ENCODE measurements at regions not wholly inside any gene's neighbourhood (a gene's known extent, or its start where the extent isn't known, plus 50 kb on each side); places are given as distances from the start of the nearest gene placed in this dataset.

- no peak for TF ChIP-seq RFX5 (IDR thresholded peaks at IDR 0.05)
Observed at GRCh38 chr5:33148076-33148513, 292.7 kb upstream of the TARS1 start (continued).

GRCh38 chr5:33153372-33153771 lies 287.4 kb upstream of the TARS1 start:
- POLR2A ChIA-PET, result no interaction called here
- no peak overlapping the region for H3K4me3 ChIP-seq
- peaks cover 9% of the 10 kb centered on the region for H3K4me1 ChIP-seq
- no peak for DNase-seq (ENCODE audit: low read depth in 1 of 2, low spot score in 1 of 2)
- H3K4me2 ChIP-seq, result no peak overlapping the region
- no peak overlapping the region for H3K27ac ChIP-seq
- 0 out of 3 replicates have a peak, but pooled peaks cover 2% of the 10 kb centered on the region for H3K9me3 ChIP-seq
- no peak for TF ChIP-seq HOXB5 (CRISPR knock-in tag; IDR thresholded peaks at IDR 0.05)
- TF ChIP-seq RNF2 (IDR thresholded peaks at IDR 0.05; ENCODE audit: borderline replicate concordance, low read depth), result no peak
- TF ChIP-seq, protein P1, sequence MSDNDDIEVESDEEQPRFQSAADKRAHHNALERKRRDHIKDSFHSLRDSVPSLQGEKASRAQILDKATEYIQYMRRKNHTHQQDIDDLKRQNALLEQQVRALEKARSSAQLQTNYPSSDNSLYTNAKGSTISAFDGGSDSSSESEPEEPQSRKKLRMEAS (IDR thresholded peaks at IDR 0.05), result no peak
- TF ChIP-seq FOSL2 (IDR thresholded peaks at IDR 0.05), result no peak
- TF ChIP-seq FOSL2 (CRISPR knock-in tag; IDR thresholded peaks at IDR 0.05), result no peak
- TF ChIP-seq ESRRA (IDR thresholded peaks at IDR 0.05; ENCODE audit: borderline replicate concordance, low read length), result no peak
- TF ChIP-seq PHF8 (IDR thresholded peaks at IDR 0.05; ENCODE audit: borderline replicate concordance, low read depth), result no peak
- TF ChIP-seq, protein P2, sequence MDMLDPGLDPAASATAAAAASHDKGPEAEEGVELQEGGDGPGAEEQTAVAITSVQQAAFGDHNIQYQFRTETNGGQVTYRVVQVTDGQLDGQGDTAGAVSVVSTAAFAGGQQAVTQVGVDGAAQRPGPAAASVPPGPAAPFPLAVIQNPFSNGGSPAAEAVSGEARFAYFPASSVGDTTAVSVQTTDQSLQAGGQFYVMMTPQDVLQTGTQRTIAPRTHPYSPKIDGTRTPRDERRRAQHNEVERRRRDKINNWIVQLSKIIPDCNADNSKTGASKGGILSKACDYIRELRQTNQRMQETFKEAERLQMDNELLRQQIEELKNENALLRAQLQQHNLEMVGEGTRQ (IDR thresholded peaks at IDR 0.05), result no peak
- TF ChIP-seq RAD21 (conservative IDR thresholded peaks at IDR 0.05 in 1 of 2, IDR thresholded peaks at IDR 0.05 in 1 of 2), result no peak
- TF ChIP-seq EHMT2 (IDR thresholded peaks at IDR 0.05; ENCODE audit: low read depth), result no peak
- ATAC-seq, result no peak
- no peak for FAIRE-seq
- 39% methylated on average over 1 of the region's 1 CpG for WGBS (ENCODE audit: missing lambda C conversion rate)
- CTCF ChIA-PET, result interaction anchor here (0.6 to 3.7 kb wide), 4 partner anchors 13 to 1516 kb away, joined by 4 to 10 read pairs (median 4); no protein-coding TSS in a partner anchor

DNA sequence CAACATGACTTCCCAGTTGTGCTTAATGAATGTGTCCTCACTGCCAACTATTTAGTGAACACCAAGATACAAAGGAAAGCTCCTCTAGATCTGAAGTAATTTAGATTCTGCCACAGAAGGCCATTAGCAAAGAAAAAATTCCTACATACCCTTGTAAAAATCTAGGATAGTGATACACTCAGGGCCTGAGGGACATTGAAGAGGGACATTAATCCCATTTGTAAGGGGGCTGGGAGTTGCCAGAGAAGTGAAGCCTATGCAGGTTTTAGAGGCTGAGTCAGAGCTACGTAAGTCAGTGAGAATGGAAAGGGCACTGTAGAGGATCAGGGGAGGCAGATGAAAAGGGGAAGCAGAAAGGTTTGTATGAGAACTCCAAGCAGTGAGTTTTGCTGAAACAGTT lies 286.9 kb upstream of the TARS1 start:
- ChIA-PET CTCF (interaction anchor here (0.6 to 3.7 kb wide), 5 partner anchors 12 to 1515 kb away, joined by 4 to 10 read pairs (median 4); no protein-coding TSS in a partner anchor), POLR2A (no interaction called here)
- ATAC-seq (no peak), FAIRE-seq (no peak), DNase-seq (ENCODE audit: low read depth in 1 of 2, low spot score in 1 of 2) (no peak)
- Histone ChIP-seq H3K9me3 (0 out of 3 replicates have a peak, but pooled peaks cover 2% of the 10 kb centered on the region), H3K4me3 (no peak overlapping the region), H3K4me2 (no peak overlapping the region), H3K4me1 (peaks cover 4% of the 10 kb centered on the region), H3K27ac (no peak overlapping the region)
- WGBS (ENCODE audit: missing lambda C conversion rate), result 83% methylated on average over 1 of the region's 1 CpG
- no peak for TF ChIP-seq RAD21 (conservative IDR thresholded peaks at IDR 0.05 in 1 of 2, IDR thresholded peaks at IDR 0.05 in 1 of 2)
- no peak for TF ChIP-seq RCOR1 (IDR thresholded peaks at IDR 0.05; ENCODE audit: low read depth, low read length)
- no peak for TF ChIP-seq RNF2 (IDR thresholded peaks at IDR 0.05; ENCODE audit: borderline replicate concordance, low read depth)
- no peak for TF ChIP-seq NFE2L2 (conservative IDR thresholded peaks at IDR 0.05; ENCODE audit: low read length)
- TF ChIP-seq POLR2A (IDR thresholded peaks at IDR 0.05; ENCODE audit: low read length), result no peak
- no peak for TF ChIP-seq REST (IDR thresholded peaks at IDR 0.05)
- no peak for TF ChIP-seq RARB (CRISPR knock-in tag; IDR thresholded peaks at IDR 0.05)
- TF ChIP-seq HEYL (CRISPR knock-in tag; IDR thresholded peaks at IDR 0.05), result no peak
- no peak for TF ChIP-seq KDM5A (IDR thresholded peaks at IDR 0.05)
- no peak for TF ChIP-seq FOSB (CRISPR knock-in tag; IDR thresholded peaks at IDR 0.05)
- TF ChIP-seq RFX5 (IDR thresholded peaks at IDR 0.05), result no peak
- no peak for TF ChIP-seq HES2 (IDR thresholded peaks at IDR 0.05)
- TF ChIP-seq ZSCAN20 (CRISPR knock-in tag; IDR thresholded peaks at IDR 0.05), result no peak
- no peak for TF ChIP-seq HOXA7 (CRISPR knock-in tag; IDR thresholded peaks at IDR 0.05)
- no peak for TF ChIP-seq EHF (CRISPR knock-in tag; IDR thresholded peaks at IDR 0.05)

Measured in A549 (cell line).